ENCODE measurements at regions not wholly inside any gene's neighbourhood (a gene's known extent, or its start where the extent isn't known, plus 50 kb on each side); places are given as distances from the start of the nearest gene placed in this dataset.

DNA sequence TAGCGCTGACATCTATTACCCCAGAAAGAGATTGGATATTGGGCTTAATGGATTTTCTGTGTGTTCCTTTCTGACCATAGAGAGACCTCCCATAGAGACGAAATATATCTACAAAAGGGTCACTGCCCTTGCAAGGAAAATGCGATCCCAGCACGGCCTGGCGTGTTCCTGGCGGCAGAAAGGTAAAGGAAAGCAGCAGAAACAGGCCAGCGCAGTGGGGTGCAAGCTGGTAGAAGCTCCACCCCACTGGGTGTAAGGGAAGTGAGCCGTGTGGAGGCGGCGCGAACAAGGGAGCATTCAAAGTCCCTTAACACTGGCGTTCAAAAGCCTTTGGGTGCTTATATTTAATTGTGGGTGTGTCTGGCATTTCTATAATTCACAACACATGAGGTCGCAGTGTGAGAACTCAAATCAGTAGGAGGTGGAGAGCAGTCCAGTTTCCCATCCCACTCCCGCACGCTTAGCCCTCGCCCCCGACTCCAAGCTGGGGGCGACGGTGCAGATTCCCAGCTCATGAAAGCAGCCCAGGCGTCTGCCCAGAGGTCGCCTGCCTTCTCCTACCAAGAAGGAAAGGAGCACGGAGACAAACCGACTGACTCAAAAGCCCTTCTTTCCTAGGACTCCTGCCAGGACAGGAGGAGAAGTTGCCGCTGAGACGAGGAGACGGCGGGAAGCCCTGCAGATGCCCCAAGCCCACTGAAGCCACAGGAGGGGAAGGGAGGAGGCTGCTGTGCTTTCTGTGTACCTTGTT lies 478.4 kb downstream of the FOXO1 start:
- POLR2A ChIA-PET (ENCODE audit: low non-redundant PET) = no interaction called here
- TF ChIP-seq, protein P1, sequence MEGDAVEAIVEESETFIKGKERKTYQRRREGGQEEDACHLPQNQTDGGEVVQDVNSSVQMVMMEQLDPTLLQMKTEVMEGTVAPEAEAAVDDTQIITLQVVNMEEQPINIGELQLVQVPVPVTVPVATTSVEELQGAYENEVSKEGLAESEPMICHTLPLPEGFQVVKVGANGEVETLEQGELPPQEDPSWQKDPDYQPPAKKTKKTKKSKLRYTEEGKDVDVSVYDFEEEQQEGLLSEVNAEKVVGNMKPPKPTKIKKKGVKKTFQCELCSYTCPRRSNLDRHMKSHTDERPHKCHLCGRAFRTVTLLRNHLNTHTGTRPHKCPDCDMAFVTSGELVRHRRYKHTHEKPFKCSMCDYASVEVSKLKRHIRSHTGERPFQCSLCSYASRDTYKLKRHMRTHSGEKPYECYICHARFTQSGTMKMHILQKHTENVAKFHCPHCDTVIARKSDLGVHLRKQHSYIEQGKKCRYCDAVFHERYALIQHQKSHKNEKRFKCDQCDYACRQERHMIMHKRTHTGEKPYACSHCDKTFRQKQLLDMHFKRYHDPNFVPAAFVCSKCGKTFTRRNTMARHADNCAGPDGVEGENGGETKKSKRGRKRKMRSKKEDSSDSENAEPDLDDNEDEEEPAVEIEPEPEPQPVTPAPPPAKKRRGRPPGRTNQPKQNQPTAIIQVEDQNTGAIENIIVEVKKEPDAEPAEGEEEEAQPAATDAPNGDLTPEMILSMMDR (conservative IDR thresholded peaks at IDR 0.05; ENCODE audit: low read depth) = no peak
- no peak for DNase-seq (ENCODE audit: low spot score)
- CTCF ChIA-PET = no interaction called here
- no peak overlapping the region for H3K27ac ChIP-seq

DNA sequence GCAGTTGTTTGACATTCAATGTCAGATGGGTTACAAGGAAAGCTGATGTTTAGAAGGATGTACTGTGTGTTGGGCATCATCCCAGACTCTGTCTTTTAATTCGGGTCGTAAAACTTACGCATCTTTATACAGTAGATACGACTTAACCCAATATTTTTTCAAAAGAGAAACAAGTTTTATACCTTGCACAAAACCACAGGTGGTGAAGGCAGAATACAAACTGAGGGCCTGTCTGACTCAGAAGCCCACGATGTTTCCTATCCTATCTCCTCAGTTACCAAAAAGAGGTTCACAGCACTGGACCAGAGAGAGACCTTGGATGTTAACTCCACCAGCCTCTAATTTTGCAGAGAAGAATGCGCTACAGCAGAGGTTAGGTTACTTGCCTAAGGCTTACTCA lies 477.0 kb downstream of the FOXO1 start:
- TF ChIP-seq, protein P1 (conservative IDR thresholded peaks at IDR 0.05; ENCODE audit: low read depth) = no peak
- ChIA-PET CTCF (interaction anchor here (0.6 kb wide), 1 partner anchor 143 kb away, joined by 3 read pairs; no protein-coding TSS in a partner anchor), POLR2A (ENCODE audit: low non-redundant PET) (no interaction called here)
- H3K27ac ChIP-seq = peak overlapping the region; percentile 84
- DNase-seq (ENCODE audit: low spot score) = no peak

DNA sequence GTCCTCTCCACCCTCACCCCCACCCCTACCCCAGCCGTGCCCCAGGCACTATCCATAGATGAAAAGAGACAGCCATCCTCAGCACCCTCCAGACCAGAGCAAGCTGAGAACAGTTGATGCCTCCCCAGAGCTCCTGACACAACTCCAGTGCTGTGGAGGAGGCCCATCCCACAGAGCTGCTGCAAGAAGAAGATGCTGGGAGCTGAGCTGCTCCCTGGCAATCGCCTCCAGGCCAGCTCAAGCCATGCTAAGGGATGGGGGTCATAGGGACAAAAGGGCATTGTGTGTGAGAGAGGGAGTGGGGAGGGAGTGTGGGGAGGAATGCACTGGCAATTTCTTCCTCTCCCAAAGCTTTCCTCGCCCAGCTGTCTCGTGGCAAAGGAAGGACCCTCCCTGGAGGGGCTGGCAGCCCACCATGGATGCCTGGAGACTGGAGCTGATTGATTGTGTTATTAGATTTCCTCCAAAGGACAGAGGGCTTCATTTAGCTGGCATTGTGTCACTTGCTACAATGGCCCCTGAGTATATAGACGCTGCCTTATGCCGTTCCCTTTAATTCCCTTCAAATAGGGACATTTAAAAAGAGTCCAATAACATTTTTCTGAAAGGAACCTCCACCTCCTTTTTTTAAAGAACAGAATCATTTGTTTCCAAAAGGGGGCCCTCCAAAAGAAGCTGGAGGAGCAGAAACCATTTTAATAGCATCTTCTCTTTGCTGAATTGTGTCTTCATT lies 476.4 kb downstream of the FOXO1 start:
- ChIA-PET POLR2A (ENCODE audit: low non-redundant PET) (no interaction called here), CTCF (interaction anchor here (0.6 kb wide), 1 partner anchor 142 kb away, joined by 3 read pairs; no protein-coding TSS in a partner anchor)
- TF ChIP-seq, protein P1 (conservative IDR thresholded peaks at IDR 0.05; ENCODE audit: low read depth) = no peak
- no peak for DNase-seq (ENCODE audit: low spot score)
- peak overlapping the region; percentile 84 for H3K27ac ChIP-seq

DNA sequence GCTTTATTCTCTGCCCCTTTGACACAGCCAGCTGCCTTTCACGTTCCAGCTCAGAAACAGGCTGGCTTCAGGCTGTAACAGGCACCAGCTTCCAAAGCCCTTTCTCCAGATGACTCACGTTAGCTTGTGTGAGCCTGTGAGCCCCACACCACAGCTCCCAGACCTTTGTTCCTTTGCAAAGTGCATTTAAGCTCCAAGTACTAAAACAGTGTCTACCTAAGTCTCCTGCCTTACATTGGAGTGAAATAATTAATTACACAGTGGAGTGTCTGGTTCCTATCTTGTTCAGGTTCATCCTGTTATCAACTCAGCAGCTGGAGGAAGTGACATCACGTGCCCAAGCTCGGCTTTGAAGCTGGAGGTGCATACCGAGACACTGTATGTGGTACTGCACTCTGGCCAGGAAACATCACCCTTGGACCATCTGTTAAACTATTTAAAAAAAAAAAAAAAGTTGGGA lies 475.8 kb downstream of the FOXO1 start:
- H3K27ac ChIP-seq = peak overlapping the region; percentile 84
- TF ChIP-seq, protein P1 (conservative IDR thresholded peaks at IDR 0.05; ENCODE audit: low read depth) = no peak
- CTCF ChIA-PET = no interaction called here
- DNase-seq (ENCODE audit: low spot score) = peak; percentile 84
- POLR2A ChIA-PET (ENCODE audit: low non-redundant PET) = no interaction called here

DNA sequence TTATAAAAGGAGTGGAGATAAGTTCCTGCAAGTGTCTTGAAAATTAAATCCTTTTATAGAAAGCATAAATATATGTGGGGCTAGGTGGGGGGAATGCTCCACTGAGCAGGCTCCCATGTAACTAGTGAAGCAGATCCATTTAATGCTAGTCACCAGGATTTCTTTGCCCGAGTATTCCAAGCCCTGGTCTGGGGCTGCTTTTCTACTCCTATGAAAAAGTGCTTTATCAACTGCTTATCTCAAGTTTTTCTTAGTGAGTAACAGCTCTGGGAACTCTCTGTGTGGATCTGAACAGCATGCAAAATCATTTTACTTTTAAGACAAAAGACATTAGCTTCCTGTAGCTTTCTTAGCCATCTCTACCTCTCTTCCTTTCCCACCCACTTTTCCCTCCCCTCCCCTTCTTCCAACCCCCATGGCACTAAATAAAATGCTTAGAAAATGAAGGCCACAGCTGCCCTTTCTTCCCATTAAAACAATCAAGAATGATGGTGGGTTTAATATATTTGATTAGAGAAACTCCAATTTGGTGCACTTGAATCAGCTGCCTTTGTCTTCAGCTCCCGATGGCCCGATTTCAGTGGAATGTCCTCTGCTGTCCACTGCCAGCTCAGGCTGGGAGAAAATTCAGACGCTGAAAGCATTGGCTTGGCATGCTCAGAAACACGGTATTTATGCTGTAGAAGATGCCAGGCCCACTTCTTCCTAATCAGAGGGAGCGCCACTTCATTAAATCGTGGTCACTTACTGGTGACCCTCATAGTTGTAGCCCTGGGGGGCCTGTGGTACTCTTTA lies 475.1 kb downstream of the FOXO1 start:
- no peak for DNase-seq (ENCODE audit: low spot score)
- ChIA-PET CTCF (no interaction called here), POLR2A (ENCODE audit: low non-redundant PET) (no interaction called here)
- H3K27ac ChIP-seq = peak overlapping the region; percentile 84
- TF ChIP-seq, protein P1 (conservative IDR thresholded peaks at IDR 0.05; ENCODE audit: low read depth) = no peak

DNA sequence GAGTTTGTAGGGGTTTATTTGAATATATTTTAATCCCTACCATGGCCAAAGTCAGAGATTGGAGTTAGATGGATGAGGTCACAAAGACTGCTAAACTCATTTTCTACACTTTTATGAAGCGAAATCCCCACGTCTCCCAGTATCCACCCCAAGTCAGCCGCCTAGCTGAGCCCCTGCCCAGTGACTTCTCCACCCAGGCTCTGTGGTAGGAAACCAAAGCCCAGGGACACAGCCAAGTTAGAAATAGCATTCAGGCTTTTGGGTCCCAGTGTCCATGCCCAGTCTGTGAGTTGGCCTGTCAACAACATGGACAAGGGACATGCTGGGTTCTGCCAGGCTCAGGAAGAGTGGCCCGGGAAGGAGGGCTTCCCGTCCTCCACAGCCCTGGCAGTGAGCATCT lies 474.0 kb downstream of the FOXO1 start:
- DNase-seq (ENCODE audit: low spot score) = no peak
- ChIA-PET POLR2A (ENCODE audit: low non-redundant PET) (no interaction called here), CTCF (no interaction called here)
- TF ChIP-seq, protein P1 (conservative IDR thresholded peaks at IDR 0.05; ENCODE audit: low read depth) = no peak
- H3K27ac ChIP-seq = no peak overlapping the region

Data from RWPE1 (cell line).